ENCODE measurements at regions not wholly inside any gene's neighbourhood (a gene's known extent, or its start where the extent isn't known, plus 50 kb on each side); places are given as distances from the start of the nearest gene placed in this dataset.

DNA sequence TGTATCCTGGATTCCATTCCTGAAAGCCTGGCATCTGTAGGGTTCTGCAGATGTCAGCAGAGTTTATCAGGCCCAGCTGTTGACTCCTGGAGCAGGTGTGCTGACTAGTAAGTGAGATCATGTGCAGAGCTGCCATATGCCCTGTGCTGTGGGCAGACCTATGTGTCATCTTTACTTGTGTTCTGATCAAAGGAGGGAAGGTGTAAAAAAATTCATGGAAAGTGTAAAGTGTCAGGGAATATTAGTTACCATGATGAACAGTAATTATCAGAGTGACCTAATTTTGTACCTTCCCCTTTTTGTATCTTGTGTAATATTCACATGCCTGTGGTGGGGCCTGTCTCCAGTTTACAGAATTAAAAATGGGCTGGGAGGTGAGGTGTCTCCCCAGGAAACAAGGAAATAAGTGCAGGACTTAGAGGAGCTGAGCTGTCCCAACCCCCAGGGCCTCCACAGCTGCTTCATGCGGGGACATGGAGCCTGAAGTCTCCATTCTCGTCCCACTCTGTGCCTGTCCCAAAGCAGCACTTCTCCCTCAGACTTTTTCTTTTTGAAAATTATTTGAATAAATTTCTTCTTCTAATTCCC, 148.2 kb upstream of the GGTLC1 start:
- TF ChIP-seq POLR2A (IDR thresholded peaks at IDR 0.05) = no peak
- TF ChIP-seq, protein P1, sequence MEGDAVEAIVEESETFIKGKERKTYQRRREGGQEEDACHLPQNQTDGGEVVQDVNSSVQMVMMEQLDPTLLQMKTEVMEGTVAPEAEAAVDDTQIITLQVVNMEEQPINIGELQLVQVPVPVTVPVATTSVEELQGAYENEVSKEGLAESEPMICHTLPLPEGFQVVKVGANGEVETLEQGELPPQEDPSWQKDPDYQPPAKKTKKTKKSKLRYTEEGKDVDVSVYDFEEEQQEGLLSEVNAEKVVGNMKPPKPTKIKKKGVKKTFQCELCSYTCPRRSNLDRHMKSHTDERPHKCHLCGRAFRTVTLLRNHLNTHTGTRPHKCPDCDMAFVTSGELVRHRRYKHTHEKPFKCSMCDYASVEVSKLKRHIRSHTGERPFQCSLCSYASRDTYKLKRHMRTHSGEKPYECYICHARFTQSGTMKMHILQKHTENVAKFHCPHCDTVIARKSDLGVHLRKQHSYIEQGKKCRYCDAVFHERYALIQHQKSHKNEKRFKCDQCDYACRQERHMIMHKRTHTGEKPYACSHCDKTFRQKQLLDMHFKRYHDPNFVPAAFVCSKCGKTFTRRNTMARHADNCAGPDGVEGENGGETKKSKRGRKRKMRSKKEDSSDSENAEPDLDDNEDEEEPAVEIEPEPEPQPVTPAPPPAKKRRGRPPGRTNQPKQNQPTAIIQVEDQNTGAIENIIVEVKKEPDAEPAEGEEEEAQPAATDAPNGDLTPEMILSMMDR (IDR thresholded peaks at IDR 0.05) = no peak
